PC-3 (cell line): ENCODE measurements at regions not wholly inside any gene's neighbourhood (a gene's known extent, or its start where the extent isn't known, plus 50 kb on each side); places are given as distances from the start of the nearest gene placed in this dataset.

Source experiments
- ATAC-seq: fragments of 200-7000 bp; cut with Tn5 transposase; 2 replicates; pipeline ENCODE4 v1.9.1; 2020; ENCODE audit warnings: mild to moderate bottlenecking, moderate library complexity
- BruUV-seq: library from RNA; stranded (reverse); fragments of 400-500 nt; replicated peaks from 2 replicates; lab custom pipeline; 2021; lab: Mats Ljungman, UMichigan
- CTCF ChIA-PET: fragments of 300-600 bp; sonication (Branson Sonifier 250); formaldehyde crosslinking; loops from one replicate; lab custom pipeline; 2022; ENCODE audit warnings: antibody characterized with exemption; lab: Charles Lee
- POLR2A ChIA-PET: fragments of 300-600 bp; sonication (Branson Sonifier 250); formaldehyde crosslinking; loops from one replicate; lab custom pipeline; 2022; ENCODE audit warnings: antibody characterized with exemption; ENCODE audit not compliant: unreplicated experiment; lab: Charles Lee
- DNase-seq: peaks from one replicate; pipeline ENCODE4 v3.0.0-alpha.2; 2015
- H2AFZ ChIP-seq: fragments of 300-600 bp; sonication (generic); 2 replicates; pipeline ENCODE4 v1.6.0; 2016; ENCODE audit warnings: antibody characterized with exemption, low read length
- H3F3A ChIP-seq: fragments of 300-600 bp; sonication (generic); one replicate; pipeline ENCODE4 v1.6.0; 2017; ENCODE audit warnings: antibody characterized with exemption, low read length, control low read depth, mild to moderate bottlenecking; ENCODE audit not compliant: unreplicated experiment
- H3K27ac ChIP-seq: fragments of 300-600 bp; sonication (generic); 2 replicates; pipeline ENCODE4 v1.5.1; 2016; ENCODE audit warnings: mild to moderate bottlenecking, low read length
- H3K27me3 ChIP-seq: fragments of 300-600 bp; sonication (generic); 2 replicates; pipeline ENCODE4 v1.6.1; 2016; ENCODE audit warnings: low read length, mixed read lengths
- H3K36me3 ChIP-seq: fragments of 300-600 bp; sonication (generic); 2 replicates; pipeline ENCODE4 v1.6.1; 2016; ENCODE audit warnings: low read depth, mixed run types, low read length, mixed read lengths
- H3K4me1 ChIP-seq: fragments of 300-600 bp; sonication (generic); 2 replicates; pipeline ENCODE4 v1.5.1; 2016; ENCODE audit warnings: low read length; ENCODE audit not compliant: insufficient read depth
- H3K4me2 ChIP-seq: fragments of 300-600 bp; sonication (generic); 2 replicates; pipeline ENCODE4 v1.6.0; 2016; ENCODE audit warnings: low read length
- H3K4me3 ChIP-seq: fragments of 300-600 bp; sonication (generic); 2 replicates; pipeline ENCODE4 v1.5.1; 2016; ENCODE audit warnings: mild to moderate bottlenecking, low read length, mixed read lengths
- H3K79me2 ChIP-seq: fragments of 300-600 bp; sonication (generic); 2 replicates; pipeline ENCODE4 v1.6.1; 2017; ENCODE audit warnings: low read length, mixed read lengths
- H3K9ac ChIP-seq: fragments of 300-600 bp; sonication (generic); 2 replicates; pipeline ENCODE4 v1.6.0; 2016; ENCODE audit warnings: mild to moderate bottlenecking, low read length
- H3K9me2 ChIP-seq: fragments of 300-600 bp; sonication (generic); replicated peaks from 2 replicates; pipeline ENCODE4 v1.6.1; 2016; ENCODE audit warnings: mixed run types, low read length, mixed read lengths
- H3K9me3 ChIP-seq: fragments of 300-600 bp; sonication (generic); 2 replicates; pipeline ENCODE4 v1.6.1; 2016; ENCODE audit warnings: low read length, mixed read lengths
- H4K20me1 ChIP-seq: fragments of 300-600 bp; sonication (generic); 2 replicates; pipeline ENCODE4 v1.6.1; 2016; ENCODE audit warnings: low read length, mixed read lengths
- EZH2 ChIP-seq: fragments of 300-600 bp; sonication (generic); IDR thresholded peaks from one replicate; pipeline ENCODE4 v1.6.1; 2017; ENCODE audit warnings: antibody characterized with exemption, mild to moderate bottlenecking, low read length; ENCODE audit not compliant: unreplicated experiment
- EZH2phosphoT487 ChIP-seq: fragments of 300-600 bp; sonication (generic); IDR thresholded peaks from 2 replicates; pipeline ENCODE4 v1.6.1; 2018; ENCODE audit warnings: mild to moderate bottlenecking, antibody characterized with exemption, low read length, borderline replicate concordance
- intact Hi-C: fragments of 100-400 bp; cut with micrococcal nuclease; formaldehyde crosslinking; loops from 2 replicates; pipeline ENCODE4 v1.9.0; 2023
- TF ChIP-seq, protein P1 (sequence below): fragments of 300-600 bp; sonication (generic); conservative IDR thresholded peaks from 2 replicates; pipeline ENCODE4 v1.5.1; 2017; ENCODE audit warnings: antibody characterized with exemption, low read depth, mild to moderate bottlenecking, low read length

DNA sequence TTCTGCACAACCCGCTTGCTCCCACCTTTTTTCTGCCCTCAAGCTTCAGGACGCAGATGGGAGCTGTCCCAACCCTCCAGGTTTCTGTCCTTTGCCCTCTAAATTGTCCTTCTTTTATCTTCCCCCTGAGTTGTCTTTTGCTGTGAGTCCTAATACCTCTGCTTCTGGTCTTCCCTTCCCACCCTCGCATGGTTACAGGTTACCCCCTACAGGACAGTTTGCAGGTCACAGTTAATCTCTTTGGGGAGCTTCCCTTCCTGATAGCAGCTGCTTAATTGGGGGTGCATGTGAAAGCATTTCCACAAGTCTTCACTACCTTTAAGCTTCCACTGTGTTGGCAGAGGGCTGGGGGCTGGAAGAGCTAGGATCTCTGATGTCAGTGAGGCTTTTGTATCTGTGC lies 121.5 kb upstream of the CXCL12 start:
- no peak for ATAC-seq
- TF ChIP-seq EZH2phosphoT487: no peak
- TF ChIP-seq EZH2: no peak
- TF ChIP-seq, protein P1, sequence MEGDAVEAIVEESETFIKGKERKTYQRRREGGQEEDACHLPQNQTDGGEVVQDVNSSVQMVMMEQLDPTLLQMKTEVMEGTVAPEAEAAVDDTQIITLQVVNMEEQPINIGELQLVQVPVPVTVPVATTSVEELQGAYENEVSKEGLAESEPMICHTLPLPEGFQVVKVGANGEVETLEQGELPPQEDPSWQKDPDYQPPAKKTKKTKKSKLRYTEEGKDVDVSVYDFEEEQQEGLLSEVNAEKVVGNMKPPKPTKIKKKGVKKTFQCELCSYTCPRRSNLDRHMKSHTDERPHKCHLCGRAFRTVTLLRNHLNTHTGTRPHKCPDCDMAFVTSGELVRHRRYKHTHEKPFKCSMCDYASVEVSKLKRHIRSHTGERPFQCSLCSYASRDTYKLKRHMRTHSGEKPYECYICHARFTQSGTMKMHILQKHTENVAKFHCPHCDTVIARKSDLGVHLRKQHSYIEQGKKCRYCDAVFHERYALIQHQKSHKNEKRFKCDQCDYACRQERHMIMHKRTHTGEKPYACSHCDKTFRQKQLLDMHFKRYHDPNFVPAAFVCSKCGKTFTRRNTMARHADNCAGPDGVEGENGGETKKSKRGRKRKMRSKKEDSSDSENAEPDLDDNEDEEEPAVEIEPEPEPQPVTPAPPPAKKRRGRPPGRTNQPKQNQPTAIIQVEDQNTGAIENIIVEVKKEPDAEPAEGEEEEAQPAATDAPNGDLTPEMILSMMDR: no peak

DNA sequence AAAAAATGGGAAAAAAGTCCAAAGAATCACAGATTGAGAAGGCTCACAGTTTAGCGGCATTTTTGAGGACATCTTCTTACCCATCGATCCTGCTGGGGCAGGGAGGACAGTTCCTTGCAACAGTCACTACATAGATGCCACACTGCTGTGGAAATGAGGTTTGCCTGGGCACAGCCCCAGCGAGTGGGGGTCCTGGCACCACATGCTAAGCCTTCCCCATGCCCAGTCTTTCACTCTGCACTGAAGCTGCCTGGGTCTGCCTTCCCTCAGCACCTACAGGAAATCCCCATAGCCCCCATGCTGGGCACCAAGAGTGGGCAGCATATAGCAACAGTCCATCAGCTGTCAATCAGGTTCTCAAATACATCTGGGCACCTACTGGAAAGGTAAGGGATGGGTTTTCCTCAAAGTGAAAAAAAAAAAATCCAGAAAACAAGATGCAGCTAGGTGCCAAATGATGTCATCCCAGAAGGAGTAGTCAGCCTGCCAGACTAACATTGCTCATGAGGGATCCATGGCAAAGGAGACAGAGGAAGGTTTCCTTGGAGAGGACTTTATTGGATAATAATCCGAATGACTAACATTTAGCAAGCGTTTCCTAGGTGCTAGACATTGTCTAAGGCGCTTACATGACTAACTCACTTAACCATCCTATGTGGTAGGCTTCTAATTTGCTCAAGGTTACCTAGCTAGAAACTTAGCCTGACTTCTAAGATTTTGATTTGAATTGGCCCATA lies 125.7 kb upstream of the CXCL12 start:
- ChIA-PET CTCF (no interaction called here), POLR2A (no interaction called here)
- Histone ChIP-seq H3K36me3 (no peaks in the 10 kb centered on the region), H3K4me2 (no peak overlapping the region), H3K79me2 (no peaks in the 10 kb centered on the region), H3K9me3 (no peaks in the 10 kb centered on the region), H4K20me1 (no peaks in the 10 kb centered on the region), H2AFZ (no peak overlapping the region), H3K27ac (no peak overlapping the region), H3K27me3 (peaks cover 11% of the 10 kb centered on the region; the same call in 1 of the 2 replicates), H3K4me3 (no peak overlapping the region), H3K9me2 (no peaks in the 10 kb centered on the region), H3F3A (no peaks in the 10 kb centered on the region), H3K9ac (no peak overlapping the region), H3K4me1 (peaks cover 7% of the 10 kb centered on the region; the same call in 1 of the 2 replicates)
- BruUV-seq: no TSS peak
- peak; percentile 38; the same call in 1 of the 2 replicates for ATAC-seq
- DNase-seq: peak; percentile 83
- intact Hi-C loops: no loop called here
- no peak for TF ChIP-seq EZH2
- TF ChIP-seq, protein P1: no peak
- no peak for TF ChIP-seq EZH2phosphoT487

More for the DNA sequence above, 121.5 kb upstream of the CXCL12 start:
- H3K4me3 ChIP-seq: no peak overlapping the region
- BruUV-seq: no TSS peak
- CTCF ChIA-PET: interaction anchor here (0.6 kb wide), 1 partner anchor 13 kb away, joined by 3 read pairs; no protein-coding TSS in a partner anchor
- no peak overlapping the region for H3K27ac ChIP-seq
- 0 out of 2 replicates have a peak, but pooled peaks cover 4% of the 10 kb centered on the region for H3K9me3 ChIP-seq
- H3F3A ChIP-seq: no peaks in the 10 kb centered on the region
- no peak overlapping the region for H3K4me2 ChIP-seq
- H3K27me3 ChIP-seq: peaks cover 11% of the 10 kb centered on the region; the same call in 1 of the 2 replicates
- no peaks in the 10 kb centered on the region for H3K36me3 ChIP-seq
- DNase-seq: no peak
- H3K9ac ChIP-seq: no peak overlapping the region
- POLR2A ChIA-PET: no interaction called here
- H3K79me2 ChIP-seq: no peaks in the 10 kb centered on the region
- H3K4me1 ChIP-seq: peaks cover 5% of the 10 kb centered on the region; the same call in 1 of the 2 replicates
- H4K20me1 ChIP-seq: no peaks in the 10 kb centered on the region
- no peak overlapping the region for H2AFZ ChIP-seq
- H3K9me2 ChIP-seq: no peaks in the 10 kb centered on the region
- intact Hi-C loops: no loop called here

DNA sequence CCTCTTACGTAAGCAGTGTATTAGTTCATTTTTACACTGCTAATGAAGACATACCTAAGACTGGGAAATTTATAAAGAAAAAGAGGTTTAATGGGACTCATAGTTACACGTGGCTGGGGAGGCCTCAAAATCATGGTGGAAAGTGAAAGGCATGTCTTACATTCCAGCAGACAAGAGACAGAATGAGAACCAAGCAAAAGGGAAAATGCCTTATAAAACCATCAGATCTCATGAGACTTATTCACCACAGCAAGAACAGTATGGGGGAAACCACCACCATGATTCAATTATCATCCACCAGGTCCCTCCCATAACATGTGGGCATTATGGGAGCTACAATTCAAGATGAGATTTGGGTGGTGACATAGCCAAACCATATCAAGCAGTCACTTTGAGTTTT lies 126.3 kb upstream of the CXCL12 start:
- no peak overlapping the region for H3K4me2 ChIP-seq
- no peak overlapping the region for H3K4me3 ChIP-seq
- peaks cover 7% of the 10 kb centered on the region; the same call in 1 of the 2 replicates for H3K4me1 ChIP-seq
- H3K9ac ChIP-seq: no peak overlapping the region
- no peaks in the 10 kb centered on the region for H3K36me3 ChIP-seq
- DNase-seq: no peak
- no peaks in the 10 kb centered on the region for H3K9me2 ChIP-seq
- H3K27me3 ChIP-seq: peaks cover 13% of the 10 kb centered on the region; the same call in 1 of the 2 replicates
- no peak for TF ChIP-seq EZH2phosphoT487
- no peak for TF ChIP-seq EZH2
- TF ChIP-seq, protein P1: no peak
- ChIA-PET CTCF (no interaction called here), POLR2A (no interaction called here)
- no peaks in the 10 kb centered on the region for H4K20me1 ChIP-seq
- no peak overlapping the region for H2AFZ ChIP-seq
- no TSS peak for BruUV-seq
- H3F3A ChIP-seq: no peaks in the 10 kb centered on the region
- ATAC-seq: no peak
- no peak overlapping the region for H3K27ac ChIP-seq
- H3K79me2 ChIP-seq: no peaks in the 10 kb centered on the region
- H3K9me3 ChIP-seq: no peaks in the 10 kb centered on the region
- intact Hi-C loops: no loop called here
